Activated CD4-positive, alpha-beta T cell treated with anti-CD3 and anti-CD28 coated beads, Interleukin-2, amount 10 ng/mL, durations not matched to agents 7 days and 5 days (primary cell): ENCODE measurements at regions not wholly inside any gene's neighbourhood (a gene's known extent, or its start where the extent isn't known, plus 50 kb on each side); places are given as distances from the start of the nearest gene placed in this dataset.
"Not testable (repeated sequence)": the region's sequence is repeated elsewhere in the genome, so short reads cannot be mapped to it uniquely, and the experiment has no call there.

Experiments
- CTCF ChIA-PET: fragments of 350-600 bp; sonication (Branson Sonifier 250); formaldehyde crosslinking; loops from one replicate; lab custom pipeline; 2021; ENCODE audit warnings: antibody characterized with exemption; lab: Charles Lee
- POLR2A ChIA-PET: fragments of 350-600 bp; sonication (Branson Sonifier 250); formaldehyde crosslinking; loops from one replicate; lab custom pipeline; 2021; ENCODE audit warnings: antibody characterized with exemption; lab: Charles Lee
- DNase-seq: peaks from one replicate; pipeline ENCODE4 v3.0.0-alpha.2; 2020
- H3K27ac Mint-ChIP-seq: one replicate; pipeline ENCODE4 v1.8.0; 2021; ENCODE audit warnings: mild to moderate bottlenecking, moderate library complexity, mixed read lengths
- H3K27me3 Mint-ChIP-seq: one replicate; pipeline ENCODE4 v1.8.0; 2021; ENCODE audit warnings: mixed read lengths
- H3K36me3 Mint-ChIP-seq: one replicate; pipeline ENCODE4 v1.8.0; 2021; ENCODE audit warnings: low read depth, mixed read lengths
- H3K4me1 Mint-ChIP-seq: one replicate; pipeline ENCODE4 v1.8.0; 2021; ENCODE audit warnings: mixed read lengths
- H3K4me3 Mint-ChIP-seq: one replicate; pipeline ENCODE4 v1.8.0; 2021; ENCODE audit warnings: mild to moderate bottlenecking, moderate library complexity, mixed read lengths
- H3K9me3 Mint-ChIP-seq: one replicate; pipeline ENCODE4 v1.8.0; 2021; ENCODE audit warnings: mixed read lengths

DNA sequence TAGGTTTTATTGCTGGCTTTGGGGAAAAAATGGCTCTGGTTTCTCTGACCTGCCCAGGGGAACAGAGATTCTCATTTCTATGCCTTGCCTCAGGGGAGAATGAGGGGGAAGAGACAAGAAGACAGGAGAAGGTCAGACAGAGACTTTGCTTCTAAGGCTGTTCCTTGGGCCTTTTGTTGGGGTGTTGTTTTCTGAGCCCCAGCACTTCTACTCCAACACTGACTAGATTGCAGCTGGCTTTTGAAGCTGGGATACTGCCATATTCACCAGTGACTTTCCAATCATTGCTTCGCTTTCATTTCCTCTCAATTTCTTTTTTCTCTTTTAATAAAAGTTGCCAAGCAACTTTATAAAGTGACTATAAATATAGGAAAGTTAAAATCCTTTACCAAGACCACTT is 143.2 kb upstream of the ARHGEF26 start:
- Mint-ChIP-seq H3K4me3 (no peak overlapping the region), H3K27ac (no peak overlapping the region), H3K4me1 (no peaks in the 10 kb centered on the region), H3K27me3 (peaks cover 5% of the 10 kb centered on the region), H3K9me3 (no peaks in the 10 kb centered on the region), H3K36me3 (no peaks in the 10 kb centered on the region)
- DNase-seq = no peak
- CTCF ChIA-PET = no interaction called here
- POLR2A ChIA-PET = no interaction called here

DNA sequence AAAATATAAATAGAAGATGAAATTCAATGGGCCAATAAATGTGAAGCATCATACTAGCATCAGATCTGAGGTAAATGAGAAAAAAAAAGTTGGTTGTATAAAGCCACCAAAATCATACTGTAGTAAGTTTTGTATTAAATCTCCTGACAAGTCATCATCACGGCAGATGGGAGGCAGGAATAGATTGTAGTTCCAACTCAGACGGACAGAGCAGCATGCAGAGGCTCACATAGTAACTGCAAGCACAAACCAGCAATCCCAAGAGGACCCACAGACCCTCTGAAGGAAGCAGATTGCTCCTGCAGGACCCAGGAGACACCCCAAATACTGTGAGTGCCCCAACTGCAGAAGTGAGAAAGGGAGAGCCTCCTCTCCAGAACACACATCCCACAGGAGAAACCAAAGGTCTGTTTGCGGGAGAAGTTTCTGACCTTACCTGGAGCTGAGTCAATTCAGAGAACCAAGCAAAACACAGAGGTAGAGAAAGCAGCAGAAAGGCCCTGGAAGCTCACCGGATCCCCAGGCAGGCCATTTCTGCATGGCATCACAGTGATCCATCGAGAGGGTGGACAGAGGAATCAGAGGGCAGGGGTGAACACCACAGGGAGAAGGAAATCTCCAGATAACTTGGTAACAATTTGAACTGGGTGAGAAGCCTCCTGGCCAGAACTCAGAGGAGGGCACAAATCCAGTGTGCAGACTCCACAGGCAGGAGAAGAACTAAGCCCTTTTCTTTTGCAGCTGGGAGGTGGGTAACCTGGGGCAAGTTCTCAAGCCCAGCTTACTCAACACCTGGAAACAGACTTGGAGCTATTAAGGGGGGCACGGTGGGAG is 141.6 kb upstream of the ARHGEF26 start:
- Mint-ChIP-seq H3K4me3 (no peak overlapping the region), H3K27ac (no peak overlapping the region), H3K9me3 (no peaks in the 10 kb centered on the region), H3K36me3 (no peaks in the 10 kb centered on the region), H3K4me1 (no peaks in the 10 kb centered on the region), H3K27me3 (peaks cover 5% of the 10 kb centered on the region)
- no peak for DNase-seq
- ChIA-PET POLR2A (no interaction called here), CTCF (interaction anchor here (1.6 kb wide), 1 partner anchor 17 kb away, joined by 3 read pairs; no protein-coding TSS in a partner anchor)

DNA sequence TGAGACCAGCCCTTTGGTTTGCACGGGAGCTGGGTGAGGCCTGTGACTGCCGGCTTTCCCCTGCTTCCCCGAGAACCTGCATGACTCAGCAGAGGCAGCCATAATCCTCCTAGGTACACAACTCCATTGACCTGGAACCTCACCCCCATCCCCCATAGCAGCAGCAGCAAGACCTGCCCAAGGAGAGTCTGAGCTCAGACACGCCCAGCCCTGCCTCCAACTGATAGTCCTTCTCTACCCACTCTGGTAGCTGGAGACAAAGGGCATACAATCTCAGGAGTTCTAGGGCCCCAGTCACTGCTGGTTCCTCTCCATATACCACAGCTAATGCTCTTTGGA is 141.0 kb upstream of the ARHGEF26 start:
- Mint-ChIP-seq H3K27me3 (peaks cover 5% of the 10 kb centered on the region), H3K4me3 (no peak overlapping the region), H3K27ac (no peak overlapping the region), H3K4me1 (no peaks in the 10 kb centered on the region), H3K9me3 (no peaks in the 10 kb centered on the region), H3K36me3 (no peaks in the 10 kb centered on the region)
- no peak for DNase-seq
- ChIA-PET POLR2A (no interaction called here), CTCF (interaction anchor here (1.6 kb wide), 1 partner anchor 16 kb away, joined by 3 read pairs; no protein-coding TSS in a partner anchor)

DNA sequence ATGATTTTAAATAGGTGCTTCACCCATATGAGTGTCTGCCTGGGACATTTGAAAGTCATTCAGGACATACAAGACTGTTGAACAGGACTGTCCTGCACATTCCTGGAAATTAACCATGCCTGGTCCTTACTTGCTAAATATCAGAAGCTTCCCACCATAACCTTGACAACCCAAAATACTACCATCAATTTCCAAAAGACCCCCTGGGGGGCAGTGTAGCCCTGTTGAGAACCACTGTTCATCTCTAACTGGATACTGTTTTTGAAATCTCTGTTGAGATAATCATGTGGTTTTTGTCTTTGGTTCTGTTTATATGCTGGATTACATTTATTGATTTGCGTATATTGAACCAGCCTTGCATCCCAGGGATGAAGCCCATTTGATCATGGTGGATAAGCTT is 123.8 kb upstream of the ARHGEF26 start:
- POLR2A ChIA-PET, H3K4me3 Mint-ChIP-seq, H3K36me3 Mint-ChIP-seq, H3K9me3 Mint-ChIP-seq, H3K27me3 Mint-ChIP-seq, CTCF ChIA-PET, H3K4me1 Mint-ChIP-seq, H3K27ac Mint-ChIP-seq, DNase-seq: not testable (repeated sequence)

DNA sequence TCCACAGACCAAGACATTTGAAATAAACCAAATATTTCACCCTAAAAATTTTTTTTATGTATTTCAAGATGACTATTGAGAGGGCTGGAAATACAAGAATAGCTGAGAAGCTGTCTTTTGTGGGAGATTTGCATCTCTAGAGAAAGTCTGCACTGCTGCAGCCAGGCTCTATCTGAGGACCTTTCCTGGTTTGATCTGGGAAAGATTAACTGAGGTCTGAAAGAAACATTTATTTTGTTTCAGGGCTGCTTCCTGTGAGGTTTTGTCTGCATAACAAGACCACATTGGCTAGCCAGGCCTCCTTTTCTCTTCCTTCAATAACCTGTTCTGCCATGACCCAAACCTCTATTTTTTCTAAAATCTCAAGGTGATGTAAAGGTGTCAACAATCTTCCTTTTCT is 117.5 kb upstream of the ARHGEF26 start:
- H3K4me1 Mint-ChIP-seq = no peaks in the 10 kb centered on the region
- no peak overlapping the region for H3K4me3 Mint-ChIP-seq
- CTCF ChIA-PET = no interaction called here
- no peak overlapping the region for H3K27ac Mint-ChIP-seq
- no peaks in the 10 kb centered on the region for H3K9me3 Mint-ChIP-seq
- POLR2A ChIA-PET = no interaction called here
- no peaks in the 10 kb centered on the region for H3K27me3 Mint-ChIP-seq
- no peaks in the 10 kb centered on the region for H3K36me3 Mint-ChIP-seq
- DNase-seq = no peak

DNA sequence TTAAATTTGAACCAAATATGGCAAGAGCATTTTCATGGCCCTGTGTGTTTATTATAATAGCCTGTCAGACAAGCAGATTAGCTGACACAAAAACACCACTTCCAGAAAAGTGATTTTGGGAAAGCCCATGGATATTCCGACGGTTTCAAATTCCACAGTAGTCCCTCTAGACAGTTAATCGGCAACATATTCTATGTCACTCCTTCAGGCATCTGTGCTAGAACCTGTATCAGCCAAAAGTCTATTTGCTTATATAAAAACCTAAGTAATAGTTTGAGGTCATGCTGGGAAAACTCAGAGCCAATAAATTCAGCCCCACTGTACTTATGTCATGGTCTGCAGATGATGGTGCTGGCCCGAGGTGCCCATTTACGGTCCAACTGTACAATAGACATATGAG is 110.2 kb upstream of the ARHGEF26 start:
- DNase-seq = no peak
- Mint-ChIP-seq H3K9me3 (no peaks in the 10 kb centered on the region), H3K4me3 (no peak overlapping the region), H3K27ac (no peak overlapping the region), H3K36me3 (no peaks in the 10 kb centered on the region), H3K27me3 (no peaks in the 10 kb centered on the region), H3K4me1 (no peaks in the 10 kb centered on the region)
- ChIA-PET CTCF (no interaction called here), POLR2A (no interaction called here)

DNA sequence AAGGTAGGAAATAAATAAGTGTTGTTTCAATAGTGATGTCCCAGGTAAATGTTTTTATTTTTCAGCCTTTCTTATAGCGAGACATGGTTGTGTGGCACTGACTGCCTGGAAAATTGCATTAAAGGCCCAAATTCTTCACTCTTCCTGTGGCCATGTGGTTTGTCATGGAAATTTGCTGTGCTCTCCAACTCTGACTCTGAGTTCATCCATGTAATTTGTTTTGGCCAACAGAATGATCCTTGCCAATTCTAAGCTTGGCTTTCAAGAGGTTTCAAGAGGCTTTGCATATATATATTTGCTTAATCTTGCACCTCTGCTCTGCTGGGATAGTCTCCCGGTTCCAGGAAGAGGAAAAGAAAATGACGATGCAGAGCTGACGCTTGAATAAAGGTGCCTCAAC is 107.5 kb upstream of the ARHGEF26 start:
- Mint-ChIP-seq H3K36me3 (no peaks in the 10 kb centered on the region), H3K27me3 (no peaks in the 10 kb centered on the region), H3K27ac (no peak overlapping the region), H3K4me1 (no peaks in the 10 kb centered on the region), H3K4me3 (no peak overlapping the region), H3K9me3 (no peaks in the 10 kb centered on the region)
- CTCF ChIA-PET = no interaction called here
- POLR2A ChIA-PET = no interaction called here
- DNase-seq = no peak

DNA sequence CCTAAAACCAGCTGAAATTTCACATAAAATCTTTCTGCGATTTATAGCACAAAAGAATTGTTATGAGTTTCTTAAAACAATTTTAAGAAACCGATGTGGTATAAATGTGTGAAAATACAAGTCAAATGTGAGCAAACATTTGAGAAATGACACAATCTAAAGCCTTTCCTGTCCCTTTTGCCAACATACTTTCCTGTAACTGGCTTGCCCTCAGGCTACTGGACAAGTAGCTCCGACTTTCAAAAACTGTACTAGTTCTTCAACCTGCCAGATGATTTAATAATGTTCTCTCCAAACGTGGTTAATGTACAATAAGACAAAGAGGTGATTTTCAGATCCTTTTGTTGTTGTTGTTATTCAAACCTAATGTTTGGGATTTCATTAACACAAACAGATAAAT is 105.9 kb upstream of the ARHGEF26 start:
- Mint-ChIP-seq H3K27ac (no peak overlapping the region), H3K4me3 (no peak overlapping the region), H3K9me3 (no peaks in the 10 kb centered on the region), H3K27me3 (no peaks in the 10 kb centered on the region), H3K4me1 (no peaks in the 10 kb centered on the region), H3K36me3 (no peaks in the 10 kb centered on the region)
- no peak for DNase-seq
- POLR2A ChIA-PET = no interaction called here
- CTCF ChIA-PET = no interaction called here

DNA sequence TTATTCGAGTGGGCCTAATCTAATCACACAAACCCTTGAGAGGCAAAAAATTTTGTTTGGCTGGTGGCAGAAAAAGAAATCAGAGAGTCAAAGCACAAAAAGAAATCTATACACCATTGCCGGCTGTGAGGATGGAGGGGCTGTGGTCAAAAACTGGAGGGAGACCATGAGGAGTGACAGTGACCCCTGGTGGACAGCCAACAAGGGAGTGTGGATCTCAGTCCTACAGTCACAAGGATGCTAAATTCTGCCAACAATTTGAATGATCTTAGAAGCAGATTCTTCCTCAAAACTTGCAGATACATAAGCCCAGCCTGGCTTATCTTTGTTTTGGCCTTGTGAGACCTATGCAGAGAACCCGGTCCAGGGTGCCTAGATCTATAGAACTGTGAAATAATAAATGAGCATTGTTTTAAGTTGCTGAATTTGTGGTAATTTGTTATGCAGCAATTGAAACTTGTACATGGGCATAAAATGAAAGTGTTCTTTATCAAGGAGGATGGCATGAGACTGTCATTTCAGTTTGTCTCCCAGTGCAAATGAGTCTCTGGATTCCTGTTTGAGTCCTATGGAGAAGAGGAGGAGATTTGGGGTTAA is 103.0 kb upstream of the ARHGEF26 start:
- H3K36me3 Mint-ChIP-seq = no peaks in the 10 kb centered on the region
- POLR2A ChIA-PET = no interaction called here

DNA sequence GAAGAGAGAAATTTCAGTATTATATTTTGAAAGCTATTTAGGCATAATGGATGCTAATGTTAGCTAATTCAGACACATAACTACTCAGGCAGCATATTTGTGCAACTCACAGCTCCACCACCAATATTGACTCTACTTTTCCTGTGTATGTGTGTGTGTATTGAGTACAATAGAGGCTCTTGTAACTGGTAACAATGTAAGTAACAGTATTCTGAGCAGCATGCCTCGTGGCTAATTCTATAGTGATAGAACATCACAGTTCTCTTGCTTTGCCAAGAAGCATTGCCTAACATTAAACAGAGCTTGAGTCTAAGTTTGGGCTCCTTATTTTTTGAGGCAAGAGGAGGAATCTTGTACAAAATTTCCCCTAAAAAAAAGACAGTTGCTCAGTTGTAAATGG is 98.6 kb upstream of the ARHGEF26 start:
- Mint-ChIP-seq H3K4me3 (no peak overlapping the region), H3K9me3 (no peaks in the 10 kb centered on the region), H3K27me3 (peaks cover 2% of the 10 kb centered on the region), H3K4me1 (no peaks in the 10 kb centered on the region), H3K27ac (no peak overlapping the region), H3K36me3 (no peaks in the 10 kb centered on the region)
- no peak for DNase-seq
- ChIA-PET CTCF (no interaction called here), POLR2A (no interaction called here)

More for the DNA sequence above, 103.0 kb upstream of the ARHGEF26 start:
- H3K4me1 Mint-ChIP-seq = no peaks in the 10 kb centered on the region
- CTCF ChIA-PET = no interaction called here
- peak; percentile 30 for DNase-seq
- H3K4me3 Mint-ChIP-seq = no peak overlapping the region
- no peak overlapping the region for H3K27ac Mint-ChIP-seq
- H3K9me3 Mint-ChIP-seq = no peaks in the 10 kb centered on the region
- peaks cover 2% of the 10 kb centered on the region for H3K27me3 Mint-ChIP-seq

DNA sequence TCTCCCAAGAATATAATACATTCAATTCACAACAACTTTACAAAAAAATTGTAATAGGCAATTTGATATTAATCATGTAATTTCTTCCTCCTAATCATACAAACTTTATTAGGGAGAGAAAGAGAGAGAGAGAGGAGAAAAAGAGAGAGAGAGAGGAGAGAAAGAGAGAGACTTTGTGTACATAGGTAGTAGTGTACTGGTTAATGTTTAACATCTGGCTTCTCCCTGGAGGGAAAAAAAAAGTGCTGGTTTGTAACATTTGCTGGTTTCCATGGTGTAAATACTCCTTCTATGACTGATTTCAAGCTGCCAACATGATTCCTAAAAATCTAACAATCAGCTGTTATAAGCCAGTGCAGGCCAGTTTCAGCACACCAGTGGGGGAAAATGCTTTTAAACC is 98.0 kb upstream of the ARHGEF26 start:
- Mint-ChIP-seq H3K4me3 (no peak overlapping the region), H3K4me1 (no peaks in the 10 kb centered on the region), H3K9me3 (no peaks in the 10 kb centered on the region), H3K27ac (no peak overlapping the region), H3K36me3 (no peaks in the 10 kb centered on the region), H3K27me3 (peaks cover 2% of the 10 kb centered on the region)
- no peak for DNase-seq
- POLR2A ChIA-PET = no interaction called here
- CTCF ChIA-PET = no interaction called here

DNA sequence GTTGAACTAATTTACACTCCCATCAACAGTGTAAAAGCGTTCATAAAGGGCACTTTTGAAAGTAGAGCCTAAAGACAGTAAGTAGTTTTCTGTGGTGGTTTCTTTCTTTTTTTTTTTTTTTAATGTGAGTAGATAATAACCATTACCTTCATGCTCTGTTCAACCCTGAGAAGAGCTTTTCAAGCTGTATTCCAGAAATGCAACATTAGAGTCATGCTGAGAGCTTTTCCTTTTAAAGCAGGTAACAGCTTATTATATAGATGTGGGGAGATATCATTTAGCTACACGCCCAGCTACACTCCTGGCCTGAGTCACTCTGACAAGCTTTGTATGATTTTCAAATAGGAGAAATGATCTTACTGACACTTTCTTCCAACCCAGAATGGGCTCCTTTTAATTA is 96.2 kb upstream of the ARHGEF26 start:
- Mint-ChIP-seq H3K27ac (no peak overlapping the region), H3K4me1 (no peaks in the 10 kb centered on the region), H3K36me3 (no peaks in the 10 kb centered on the region), H3K27me3 (peaks cover 2% of the 10 kb centered on the region), H3K4me3 (no peak overlapping the region), H3K9me3 (no peaks in the 10 kb centered on the region)
- no peak for DNase-seq
- POLR2A ChIA-PET = no interaction called here
- CTCF ChIA-PET = no interaction called here

DNA sequence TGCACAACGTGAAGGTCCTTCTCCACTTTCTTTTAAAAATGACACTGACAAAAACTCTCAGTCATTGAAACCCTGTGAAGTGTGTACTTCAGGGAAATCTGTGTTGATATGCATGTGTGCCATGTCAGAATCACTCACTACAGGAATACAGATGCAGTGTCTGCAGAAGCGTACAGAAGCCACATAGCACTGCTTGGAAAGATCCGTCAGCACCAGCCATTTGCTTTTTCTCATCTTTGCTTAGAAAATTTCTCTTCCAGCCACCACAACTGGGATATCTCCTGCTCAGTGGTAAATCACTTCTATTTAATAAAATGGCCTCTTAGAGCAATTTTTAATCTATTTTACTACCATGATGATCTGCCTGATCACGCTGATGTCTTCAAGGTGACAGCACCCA is 91.3 kb upstream of the ARHGEF26 start:
- no peak overlapping the region for H3K4me3 Mint-ChIP-seq
- H3K4me1 Mint-ChIP-seq = no peaks in the 10 kb centered on the region
- peaks cover 4% of the 10 kb centered on the region for H3K27me3 Mint-ChIP-seq
- no peak overlapping the region for H3K27ac Mint-ChIP-seq
- ChIA-PET CTCF (no interaction called here), POLR2A (no interaction called here)
- no peak for DNase-seq
- no peaks in the 10 kb centered on the region for H3K36me3 Mint-ChIP-seq
- H3K9me3 Mint-ChIP-seq = no peaks in the 10 kb centered on the region
